ENCODE measurements at regions not wholly inside any gene's neighbourhood (a gene's known extent, or its start where the extent isn't known, plus 50 kb on each side); places are given as distances from the start of the nearest gene placed in this dataset.

GRCh38 chr11:32331792-32332191 lies 103.5 kb downstream of the WT1 start:
- TF ChIP-seq, protein P1, sequence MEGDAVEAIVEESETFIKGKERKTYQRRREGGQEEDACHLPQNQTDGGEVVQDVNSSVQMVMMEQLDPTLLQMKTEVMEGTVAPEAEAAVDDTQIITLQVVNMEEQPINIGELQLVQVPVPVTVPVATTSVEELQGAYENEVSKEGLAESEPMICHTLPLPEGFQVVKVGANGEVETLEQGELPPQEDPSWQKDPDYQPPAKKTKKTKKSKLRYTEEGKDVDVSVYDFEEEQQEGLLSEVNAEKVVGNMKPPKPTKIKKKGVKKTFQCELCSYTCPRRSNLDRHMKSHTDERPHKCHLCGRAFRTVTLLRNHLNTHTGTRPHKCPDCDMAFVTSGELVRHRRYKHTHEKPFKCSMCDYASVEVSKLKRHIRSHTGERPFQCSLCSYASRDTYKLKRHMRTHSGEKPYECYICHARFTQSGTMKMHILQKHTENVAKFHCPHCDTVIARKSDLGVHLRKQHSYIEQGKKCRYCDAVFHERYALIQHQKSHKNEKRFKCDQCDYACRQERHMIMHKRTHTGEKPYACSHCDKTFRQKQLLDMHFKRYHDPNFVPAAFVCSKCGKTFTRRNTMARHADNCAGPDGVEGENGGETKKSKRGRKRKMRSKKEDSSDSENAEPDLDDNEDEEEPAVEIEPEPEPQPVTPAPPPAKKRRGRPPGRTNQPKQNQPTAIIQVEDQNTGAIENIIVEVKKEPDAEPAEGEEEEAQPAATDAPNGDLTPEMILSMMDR (IDR thresholded peaks at IDR 0.05): no peak
- TF ChIP-seq POLR2A (IDR thresholded peaks at IDR 0.05): no peak

Data from tibial nerve (tissue), 3 donors.